ENCODE measurements at regions not wholly inside any gene's neighbourhood (a gene's known extent, or its start where the extent isn't known, plus 50 kb on each side); places are given as distances from the start of the nearest gene placed in this dataset.
"Not testable (repeated sequence)": the region's sequence is repeated elsewhere in the genome, so short reads cannot be mapped to it uniquely, and the experiment has no call there.

- DNase-seq, result no peak
Observed at GRCh38 chr2:102871707-102872106, 109.9 kb downstream of the TMEM182 start.

GRCh38 chr2:102872388-102872787 is 110.6 kb downstream of the TMEM182 start:
- no peak for DNase-seq

GRCh38 chr2:102879513-102879912 is 117.7 kb downstream of the TMEM182 start:
- DNase-seq, result not testable (repeated sequence)

GRCh38 chr2:102880731-102881130 is 118.9 kb downstream of the TMEM182 start:
- DNase-seq, result no peak

DNA sequence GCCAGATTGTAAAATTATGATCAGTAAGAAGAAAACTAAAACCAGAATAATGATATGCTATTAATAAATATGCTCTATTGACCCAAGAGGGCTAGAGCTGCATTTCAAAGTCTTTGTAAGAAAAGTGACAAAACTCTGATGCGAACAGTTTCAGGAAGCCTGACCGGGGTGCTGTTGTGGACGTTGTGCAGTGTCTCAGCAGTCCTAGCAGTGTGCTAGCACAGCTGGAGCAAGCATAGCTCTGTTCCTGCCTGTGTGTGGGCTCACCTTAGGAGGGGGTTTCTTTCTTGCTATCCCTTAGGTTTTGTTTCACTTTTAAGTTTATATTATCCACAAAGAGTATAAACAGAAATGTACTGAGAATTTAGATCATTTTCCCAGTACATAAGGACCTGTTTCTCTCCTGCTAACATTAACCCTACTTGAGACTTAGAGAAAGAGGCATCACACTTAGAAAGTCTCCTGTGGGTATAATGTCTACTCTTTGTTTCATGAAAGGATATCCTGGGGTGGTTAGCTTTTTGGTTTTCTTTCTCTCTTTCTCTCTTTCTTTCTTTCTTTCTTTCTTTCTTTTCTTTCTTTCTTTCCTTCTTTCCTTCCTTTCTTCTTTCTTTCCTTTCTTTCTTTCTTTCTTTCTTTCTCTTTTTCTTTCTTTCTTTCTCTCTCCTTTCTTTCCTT is 124.5 kb downstream of the TMEM182 start:
- DNase-seq, result no peak

DNA sequence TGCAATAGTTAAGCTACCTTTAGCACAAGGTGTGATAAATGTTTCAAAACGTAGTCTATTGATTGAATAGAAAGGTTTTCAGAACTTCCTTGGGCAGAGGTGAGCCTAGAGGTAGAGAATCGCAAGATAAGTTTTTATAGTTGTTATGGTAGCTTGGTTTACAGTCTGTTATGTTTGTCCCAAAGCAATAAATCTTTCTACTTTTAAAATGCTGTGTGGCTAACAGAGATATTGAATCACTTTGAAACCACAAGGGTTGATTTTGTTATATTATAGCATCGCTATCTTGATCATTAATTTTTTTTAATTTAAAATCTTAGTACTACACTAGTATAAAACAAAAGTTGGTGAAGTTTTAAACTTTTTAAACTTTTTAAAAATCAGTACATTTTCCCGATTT is 126.7 kb downstream of the TMEM182 start:
- no peak for DNase-seq

- DNase-seq, result no peak
Observed at GRCh38 chr2:102891296-102891695, 129.5 kb downstream of the TMEM182 start.

GRCh38 chr2:102892698-102893310 is 131.0 kb downstream of the TMEM182 start:
- DNase-seq, result no peak

DNA sequence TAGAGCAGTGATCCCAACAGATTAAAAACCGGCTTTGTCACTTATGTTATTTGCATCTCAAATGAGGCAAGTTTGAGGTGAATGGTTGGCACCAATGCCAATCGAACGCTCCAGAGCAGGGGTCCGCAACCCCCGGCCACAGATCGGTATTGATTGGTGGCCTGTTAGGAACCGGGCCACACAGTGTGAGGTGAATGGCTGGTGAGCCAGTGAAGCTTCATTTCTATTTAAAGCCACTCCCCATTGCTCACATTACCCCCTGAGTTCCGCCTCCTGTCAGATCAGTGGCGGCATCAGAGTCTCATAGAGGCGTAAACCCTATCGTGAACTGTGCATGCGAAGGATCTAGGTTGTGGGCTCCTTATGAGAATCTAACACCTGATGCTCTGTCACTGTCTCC is 132.0 kb downstream of the TMEM182 start:
- no peak for DNase-seq

- no peak for DNase-seq
Observed at GRCh38 chr2:102895376-102895775, 133.5 kb downstream of the TMEM182 start.

DNA sequence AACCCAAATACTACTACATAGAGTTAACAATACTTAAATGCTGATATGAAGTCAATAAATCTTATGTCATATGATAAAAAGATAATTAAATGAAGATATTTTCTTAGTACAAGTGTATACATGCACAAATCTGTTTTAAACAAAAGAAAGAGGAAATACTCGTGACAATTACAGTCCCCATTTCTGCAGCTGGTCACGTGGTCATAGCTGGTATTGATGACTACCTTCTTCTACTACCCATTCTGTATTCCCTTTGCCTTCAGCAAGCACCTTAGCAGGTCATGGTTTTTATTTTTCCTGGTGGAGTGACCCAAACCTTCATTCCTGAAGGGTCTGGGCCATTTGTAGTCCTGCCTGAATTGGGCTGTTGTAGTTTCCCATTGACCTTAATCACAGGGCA is 147.4 kb downstream of the TMEM182 start:
- not testable (repeated sequence) for DNase-seq

DNA sequence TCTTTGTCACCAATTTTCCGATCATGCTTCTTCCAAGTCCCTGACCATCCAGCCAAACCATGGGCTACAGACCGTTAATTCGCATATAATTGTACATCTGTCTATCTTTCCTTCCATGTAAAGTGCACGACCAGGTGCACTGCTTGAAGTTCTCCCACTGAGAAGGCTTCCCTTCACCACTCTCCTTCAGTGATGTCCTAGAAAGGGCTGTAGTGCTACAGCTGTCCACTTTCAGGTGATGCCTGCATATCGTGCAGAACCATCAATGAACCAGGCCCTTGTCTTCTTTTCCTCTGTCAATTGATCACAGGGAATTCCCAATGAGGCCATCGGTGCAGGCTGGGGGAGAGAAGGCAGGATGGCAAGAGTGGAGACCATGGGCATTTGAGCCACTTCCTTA is 148.9 kb downstream of the TMEM182 start:
- DNase-seq, result no peak

GRCh38 chr2:102915128-102915527 is 153.3 kb downstream of the TMEM182 start:
- no peak for DNase-seq

DNA sequence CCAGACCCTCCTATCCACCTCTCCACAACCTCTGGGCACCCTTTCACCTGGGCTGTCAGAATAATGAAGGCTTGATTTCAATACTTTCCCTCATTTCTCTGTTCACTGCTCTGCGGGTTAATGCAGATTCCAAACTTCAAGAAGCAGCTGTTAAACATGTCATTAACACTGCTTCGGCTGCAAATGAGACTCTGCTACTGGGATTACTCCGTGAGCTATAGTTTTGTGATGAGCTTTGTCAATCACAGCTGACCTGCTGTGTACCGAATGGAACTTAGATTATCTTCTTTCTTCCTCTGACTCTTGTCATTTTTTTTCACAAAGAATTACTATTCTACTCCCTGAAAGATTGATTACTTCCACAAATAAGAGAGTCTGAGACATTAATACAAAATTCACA is 160.5 kb downstream of the TMEM182 start:
- no peak for DNase-seq

- DNase-seq, result no peak
Observed at GRCh38 chr2:102925003-102925402, 163.2 kb downstream of the TMEM182 start.

DNA sequence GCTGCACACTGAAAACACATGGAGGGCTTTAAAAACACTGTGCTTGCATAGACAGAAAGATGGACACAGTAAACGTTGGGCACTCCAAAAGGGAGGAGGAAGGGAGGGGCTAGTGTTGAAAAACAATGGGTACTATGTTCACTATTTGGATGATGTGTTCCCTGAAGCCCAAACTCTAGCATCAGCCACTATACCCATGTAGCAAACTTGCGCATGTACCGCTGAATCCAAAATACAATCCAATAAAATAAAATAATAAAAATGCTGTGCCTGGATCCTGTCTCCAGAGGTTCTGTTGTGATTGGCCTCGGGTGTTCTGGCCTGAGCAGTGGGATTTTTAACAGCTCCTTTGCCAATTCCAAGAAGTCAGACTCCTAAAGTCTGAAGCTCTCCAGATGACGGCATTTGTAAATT is 166.0 kb downstream of the TMEM182 start:
- DNase-seq, result no peak

- no peak for DNase-seq
Observed at GRCh38 chr2:102929721-102930120, 167.9 kb downstream of the TMEM182 start.

DNA sequence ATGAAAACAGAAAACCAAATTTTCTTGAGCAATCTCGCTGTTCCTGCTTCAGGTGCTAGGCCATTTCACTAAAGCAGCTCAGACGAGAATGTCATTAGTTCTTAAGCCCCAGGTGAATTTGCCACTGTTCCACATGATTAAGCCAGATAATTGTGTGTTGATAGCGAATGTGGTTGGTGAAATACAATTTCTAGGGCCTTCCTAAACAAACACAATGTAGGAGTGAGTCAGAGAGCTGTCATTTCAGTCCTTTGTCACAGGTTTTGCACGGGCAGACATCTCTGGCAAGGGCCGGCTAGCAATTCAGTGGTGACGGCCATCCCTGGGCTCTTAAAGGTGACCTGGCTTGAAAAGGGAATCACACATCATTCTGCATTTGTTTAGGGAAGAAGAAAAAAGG is 170.7 kb downstream of the TMEM182 start:
- no peak for DNase-seq

DNA sequence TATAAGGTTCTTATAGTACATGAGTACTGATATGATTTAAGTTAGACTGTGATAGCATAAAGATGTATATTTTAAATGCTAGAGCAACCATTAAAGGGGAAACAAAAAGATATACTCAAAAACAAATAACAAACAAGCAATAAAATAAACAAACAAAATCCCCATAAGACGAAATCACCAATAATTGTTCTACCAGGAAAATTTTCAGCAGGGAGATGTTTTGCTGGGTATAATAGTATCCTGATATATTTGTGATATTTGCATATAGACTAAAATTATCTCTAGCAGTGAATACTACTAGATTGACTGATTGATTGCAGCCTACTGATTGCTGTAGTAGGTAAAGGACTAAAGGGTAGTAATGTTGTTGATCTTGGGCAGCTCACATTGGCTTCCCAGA is 177.4 kb downstream of the TMEM182 start:
- DNase-seq, result no peak

DNA sequence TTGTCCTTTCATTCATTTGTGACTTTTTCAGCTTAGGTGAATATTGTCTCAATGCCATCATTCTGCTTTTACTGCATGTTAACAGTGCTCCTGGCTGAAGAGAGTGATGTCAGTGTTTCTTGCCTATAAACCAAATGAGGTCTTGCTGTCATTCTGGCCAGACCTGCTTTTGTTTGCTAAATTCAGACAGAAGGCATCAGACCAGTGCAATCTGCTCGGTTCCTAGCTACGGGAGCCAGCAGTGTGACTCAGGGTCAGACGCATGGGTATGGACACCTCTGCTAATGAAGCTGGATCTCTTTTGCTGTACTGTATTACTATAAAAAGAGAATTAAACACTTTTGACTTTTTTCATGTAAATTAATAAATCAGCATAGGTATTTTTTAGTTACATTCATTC is 178.9 kb downstream of the TMEM182 start:
- DNase-seq, result no peak

DNA sequence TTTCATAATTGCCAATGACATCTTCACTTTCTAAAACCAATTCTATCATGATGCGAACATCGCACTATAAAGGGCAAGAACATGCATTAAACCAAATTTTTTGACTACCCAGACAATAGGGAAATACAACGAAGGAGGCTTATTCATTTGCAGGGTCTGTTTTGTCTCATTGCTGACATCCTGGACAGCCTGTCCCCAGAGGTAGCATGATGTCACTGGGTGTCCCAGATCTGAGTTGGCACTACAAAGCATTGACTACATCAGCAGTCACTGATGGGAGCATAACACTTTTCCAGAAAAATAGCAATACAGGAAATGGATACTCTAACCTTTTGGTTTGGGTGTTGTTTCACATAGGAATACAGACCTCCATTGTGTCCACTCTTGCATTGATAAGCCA is 180.3 kb downstream of the TMEM182 start:
- DNase-seq, result no peak

DNA sequence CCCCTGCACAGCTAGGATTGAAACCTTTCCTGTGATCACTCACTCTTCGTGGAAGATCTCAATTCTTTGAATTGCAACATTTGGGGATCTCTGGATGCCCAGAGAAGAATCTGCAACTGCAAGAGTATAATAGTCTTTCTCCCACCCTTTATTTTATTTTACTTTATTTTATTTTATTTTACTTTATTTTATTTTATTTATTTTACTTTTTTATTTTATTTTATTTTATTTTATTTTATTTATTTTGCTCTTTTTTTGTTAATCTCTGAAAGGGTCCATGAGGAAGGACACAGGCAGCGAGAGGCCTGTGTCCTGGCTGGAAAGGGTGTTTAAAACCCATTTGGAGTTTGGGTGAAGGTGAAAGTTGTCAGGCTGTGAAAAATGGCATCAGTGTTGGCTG is 181.4 kb downstream of the TMEM182 start:
- no peak for DNase-seq

- DNase-seq, result no peak
Observed at GRCh38 chr2:102950371-102950946, 188.6 kb downstream of the TMEM182 start.

All from nucleus accumbens (tissue), 56 donors.